ENCODE measurements at regions not wholly inside any gene's neighbourhood (a gene's known extent, or its start where the extent isn't known, plus 50 kb on each side); places are given as distances from the start of the nearest gene placed in this dataset.

DNA sequence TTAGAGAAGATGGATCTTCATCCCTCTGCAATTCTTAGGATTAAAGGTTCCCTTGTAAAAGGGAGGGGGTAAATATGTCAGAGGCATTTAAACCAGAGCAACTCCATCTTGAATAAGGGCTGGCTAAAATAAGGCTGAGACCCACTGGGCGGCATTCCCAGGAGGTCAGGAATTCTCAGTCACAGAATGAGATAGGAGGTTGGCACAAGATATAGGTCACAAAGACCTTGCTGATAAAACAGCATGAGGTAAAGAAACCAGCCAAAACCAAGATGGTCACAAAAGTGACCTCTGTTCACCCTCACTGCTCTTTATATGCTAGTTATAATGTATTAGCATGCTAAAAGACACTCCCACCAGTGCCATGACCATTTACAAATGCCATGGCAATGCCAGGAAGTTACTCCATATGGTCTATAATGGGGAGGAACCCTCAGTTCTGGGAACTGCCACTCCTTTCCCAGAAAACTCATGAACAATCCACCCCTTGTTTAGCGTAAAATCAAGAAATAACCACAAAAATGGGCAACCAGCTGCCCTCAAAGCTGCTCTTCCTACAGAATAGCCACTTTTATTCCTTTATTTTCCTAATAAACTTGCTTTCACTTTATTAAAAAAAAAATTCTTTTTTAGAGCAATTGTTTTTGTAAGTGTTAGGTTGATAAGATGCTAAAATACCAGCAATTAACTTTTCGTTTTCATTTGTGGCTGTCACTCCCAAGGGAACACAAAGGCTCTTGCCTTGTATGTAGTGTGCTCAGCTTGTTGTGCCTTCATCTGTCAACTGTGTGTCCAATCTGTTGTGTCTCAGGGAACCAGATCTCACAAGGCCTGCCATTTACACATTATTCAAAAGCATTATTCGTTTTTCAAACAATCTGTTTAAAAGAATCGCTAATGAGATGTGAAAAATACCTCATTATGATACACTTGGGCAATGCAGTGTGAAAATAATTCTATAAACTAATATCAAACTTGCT lies 205.2 kb upstream of the RGPD4 start:
- Histone ChIP-seq H3K9ac (ENCODE audit: low read length) (no peak overlapping the region), H2AK5ac (ENCODE audit: low read length) (no peak overlapping the region), H3K4me3 (ENCODE audit: low read depth, low read length) (no peak overlapping the region), H3K14ac (ENCODE audit: low read length) (no peak overlapping the region), H3K4me2 (ENCODE audit: low read length) (no peak overlapping the region), H4K91ac (ENCODE audit: low read depth, low read length) (no peak overlapping the region), H3K18ac (ENCODE audit: low read length) (no peak overlapping the region), H3K36me3 (ENCODE audit: control insufficient read depth in 1 of 2, insufficient read depth in 2 of 2, low read length in 2 of 2) (no peaks in the 10 kb centered on the region), H3K79me2 (ENCODE audit: control insufficient read depth, insufficient read depth, low read length, poor library complexity) (no peaks in the 10 kb centered on the region), H2BK120ac (ENCODE audit: insufficient read depth, low read length, poor library complexity) (no peak overlapping the region), H2AFZ (ENCODE audit: insufficient read depth, low read length, poor library complexity) (no peak overlapping the region), H2BK5ac (ENCODE audit: low read depth, low read length, poor library complexity) (no peak overlapping the region), H3K23ac (ENCODE audit: low read length) (no peak overlapping the region), H3K79me1 (ENCODE audit: low read length) (no peaks in the 10 kb centered on the region), H4K8ac (ENCODE audit: low read depth, low read length) (no peak overlapping the region), H3K27me3 (ENCODE audit: insufficient read depth, low read length) (no peaks in the 10 kb centered on the region), H2BK12ac (ENCODE audit: low read length) (no peak overlapping the region), H3K4ac (ENCODE audit: low read depth, low read length) (no peak overlapping the region), H3K4me1 (ENCODE audit: control insufficient read depth in 1 of 2, insufficient read depth in 2 of 2, low read length in 2 of 2) (no peaks in the 10 kb centered on the region), H4K12ac (ENCODE audit: low read depth, low read length) (no peak overlapping the region), H3K27ac (ENCODE audit: low read depth, low read length) (no peak overlapping the region), H3K9me3 (ENCODE audit: insufficient read depth, low read depth, low read length) (no peaks in the 10 kb centered on the region)
- no peak for DNase-seq
- WGBS (ENCODE audit: extremely low coverage, insufficient coverage, insufficient read length), result no CpG with 5 or more reads among the region's 5 CpGs

DNA sequence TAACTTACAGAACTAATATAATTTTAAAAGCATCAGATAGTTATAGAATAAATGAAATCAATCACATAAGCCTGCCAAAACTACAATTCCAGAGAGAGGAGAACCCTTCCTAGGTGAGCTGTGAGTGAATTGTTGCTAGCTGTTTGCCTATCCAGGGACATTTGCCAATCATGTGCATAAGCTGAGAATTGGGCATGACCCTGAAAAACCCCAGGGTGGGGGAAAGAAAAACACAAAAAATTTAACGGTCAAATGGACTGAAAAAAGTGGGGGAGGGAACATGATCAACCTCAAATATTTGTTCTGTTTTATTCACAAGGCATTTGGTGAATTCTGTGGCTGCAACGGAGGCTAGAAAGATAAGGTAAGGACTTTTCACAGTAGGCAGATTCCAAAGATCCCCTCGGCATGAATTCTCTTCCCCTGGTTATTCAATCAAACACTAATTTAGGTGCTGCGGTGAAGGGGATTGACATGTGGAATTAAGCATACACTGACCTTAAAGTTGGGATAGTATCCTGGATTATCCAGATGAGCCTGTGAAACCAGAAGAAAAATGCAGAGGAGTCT lies 203.9 kb upstream of the RGPD4 start:
- no peaks in the 10 kb centered on the region for H3K79me2 ChIP-seq (ENCODE audit: control insufficient read depth, insufficient read depth, low read length, poor library complexity)
- no peak overlapping the region for H2AK5ac ChIP-seq (ENCODE audit: low read length)
- no peaks in the 10 kb centered on the region for H3K4me1 ChIP-seq (ENCODE audit: control insufficient read depth in 1 of 2, insufficient read depth in 2 of 2, low read length in 2 of 2)
- no peak overlapping the region for H4K8ac ChIP-seq (ENCODE audit: low read depth, low read length)
- H2BK12ac ChIP-seq (ENCODE audit: low read length), result no peak overlapping the region
- H3K27me3 ChIP-seq (ENCODE audit: insufficient read depth, low read length), result no peaks in the 10 kb centered on the region
- no peak overlapping the region for H3K23ac ChIP-seq (ENCODE audit: low read length)
- no peak for DNase-seq
- H3K9me3 ChIP-seq (ENCODE audit: insufficient read depth, low read depth, low read length), result no peaks in the 10 kb centered on the region
- H3K4me2 ChIP-seq (ENCODE audit: low read length), result no peak overlapping the region
- no peak overlapping the region for H4K12ac ChIP-seq (ENCODE audit: low read depth, low read length)
- H3K27ac ChIP-seq (ENCODE audit: low read depth, low read length), result no peak overlapping the region
- no peak overlapping the region for H2BK5ac ChIP-seq (ENCODE audit: low read depth, low read length, poor library complexity)
- no peaks in the 10 kb centered on the region for H3K36me3 ChIP-seq (ENCODE audit: control insufficient read depth in 1 of 2, insufficient read depth in 2 of 2, low read length in 2 of 2)
- no peak overlapping the region for H2BK120ac ChIP-seq (ENCODE audit: insufficient read depth, low read length, poor library complexity)
- no peak overlapping the region for H2AFZ ChIP-seq (ENCODE audit: insufficient read depth, low read length, poor library complexity)
- H4K91ac ChIP-seq (ENCODE audit: low read depth, low read length), result no peak overlapping the region
- no peak overlapping the region for H3K4me3 ChIP-seq (ENCODE audit: low read depth, low read length)
- no peak overlapping the region for H3K18ac ChIP-seq (ENCODE audit: low read length)
- WGBS (ENCODE audit: extremely low coverage, insufficient coverage, insufficient read length), result no CpG with 5 or more reads among the region's 4 CpGs
- H3K14ac ChIP-seq (ENCODE audit: low read length), result no peak overlapping the region
- no peaks in the 10 kb centered on the region for H3K79me1 ChIP-seq (ENCODE audit: low read length)
- no peak overlapping the region for H3K4ac ChIP-seq (ENCODE audit: low read depth, low read length)
- no peak overlapping the region for H3K9ac ChIP-seq (ENCODE audit: low read length)

DNA sequence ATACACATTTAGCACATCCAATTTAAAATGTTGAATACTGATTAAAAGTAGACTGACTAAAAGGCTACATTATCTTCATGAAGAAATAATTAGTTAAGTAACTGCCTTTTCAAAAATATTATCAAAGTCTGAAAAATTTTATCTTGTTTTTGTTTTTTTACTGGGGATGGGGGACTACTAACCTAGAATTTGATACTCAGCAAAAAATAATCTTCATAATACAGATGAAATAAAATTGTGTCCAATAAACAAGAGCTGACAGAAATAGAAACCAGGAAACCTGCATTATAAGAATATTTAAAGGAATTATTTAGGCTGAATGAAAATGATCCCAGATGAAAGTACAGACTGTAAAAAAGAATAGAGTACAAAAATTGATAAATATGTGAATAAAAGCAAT lies 200.7 kb upstream of the RGPD4 start:
- no peaks in the 10 kb centered on the region for H3K79me2 ChIP-seq (ENCODE audit: control insufficient read depth, insufficient read depth, low read length, poor library complexity)
- H2BK5ac ChIP-seq (ENCODE audit: low read depth, low read length, poor library complexity), result no peak overlapping the region
- H3K9me3 ChIP-seq (ENCODE audit: insufficient read depth, low read depth, low read length), result no peaks in the 10 kb centered on the region
- H3K79me1 ChIP-seq (ENCODE audit: low read length), result no peaks in the 10 kb centered on the region
- no peak overlapping the region for H3K9ac ChIP-seq (ENCODE audit: low read length)
- no peak overlapping the region for H3K4me3 ChIP-seq (ENCODE audit: low read depth, low read length)
- no peak overlapping the region for H3K23ac ChIP-seq (ENCODE audit: low read length)
- no peak overlapping the region for H3K18ac ChIP-seq (ENCODE audit: low read length)
- H2AFZ ChIP-seq (ENCODE audit: insufficient read depth, low read length, poor library complexity), result no peak overlapping the region
- H3K27me3 ChIP-seq (ENCODE audit: insufficient read depth, low read length), result no peaks in the 10 kb centered on the region
- no peak overlapping the region for H4K91ac ChIP-seq (ENCODE audit: low read depth, low read length)
- no peak overlapping the region for H3K4me2 ChIP-seq (ENCODE audit: low read length)
- H3K27ac ChIP-seq (ENCODE audit: low read depth, low read length), result no peak overlapping the region
- H3K36me3 ChIP-seq (ENCODE audit: control insufficient read depth in 1 of 2, insufficient read depth in 2 of 2, low read length in 2 of 2), result no peaks in the 10 kb centered on the region
- no peak overlapping the region for H3K14ac ChIP-seq (ENCODE audit: low read length)
- no peak overlapping the region for H2BK12ac ChIP-seq (ENCODE audit: low read length)
- no peak overlapping the region for H2BK120ac ChIP-seq (ENCODE audit: insufficient read depth, low read length, poor library complexity)
- no peak overlapping the region for H3K4ac ChIP-seq (ENCODE audit: low read depth, low read length)
- DNase-seq, result no peak
- H3K4me1 ChIP-seq (ENCODE audit: control insufficient read depth in 1 of 2, insufficient read depth in 2 of 2, low read length in 2 of 2), result no peaks in the 10 kb centered on the region
- no peak overlapping the region for H4K12ac ChIP-seq (ENCODE audit: low read depth, low read length)
- H4K8ac ChIP-seq (ENCODE audit: low read depth, low read length), result no peak overlapping the region
- H2AK5ac ChIP-seq (ENCODE audit: low read length), result no peak overlapping the region

DNA sequence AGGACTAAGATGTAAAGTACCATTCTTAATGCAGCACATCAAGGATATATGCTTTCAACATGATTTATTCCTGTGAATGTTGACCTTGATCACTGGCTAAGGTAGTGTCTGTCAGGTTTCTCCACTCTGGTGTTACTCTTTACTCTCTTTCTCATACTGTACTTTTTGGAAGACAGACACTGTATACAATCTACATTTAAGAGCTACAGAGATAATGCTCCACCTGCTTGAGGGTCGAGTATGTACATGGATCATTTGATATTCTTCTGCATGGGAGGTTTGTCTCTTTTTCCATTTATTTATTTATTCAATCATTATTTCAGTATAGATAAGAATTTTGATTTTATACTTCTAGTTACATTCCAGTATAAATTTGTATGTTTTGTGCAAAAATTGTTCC lies 199.5 kb upstream of the RGPD4 start:
- Histone ChIP-seq H3K23ac (ENCODE audit: low read length) (no peak overlapping the region), H3K79me1 (ENCODE audit: low read length) (no peaks in the 10 kb centered on the region), H4K8ac (ENCODE audit: low read depth, low read length) (no peak overlapping the region), H4K12ac (ENCODE audit: low read depth, low read length) (no peak overlapping the region), H3K79me2 (ENCODE audit: control insufficient read depth, insufficient read depth, low read length, poor library complexity) (no peaks in the 10 kb centered on the region), H2AK5ac (ENCODE audit: low read length) (no peak overlapping the region), H3K36me3 (ENCODE audit: control insufficient read depth in 1 of 2, insufficient read depth in 2 of 2, low read length in 2 of 2) (no peaks in the 10 kb centered on the region), H2BK120ac (ENCODE audit: insufficient read depth, low read length, poor library complexity) (no peak overlapping the region), H2BK12ac (ENCODE audit: low read length) (no peak overlapping the region), H3K18ac (ENCODE audit: low read length) (no peak overlapping the region), H4K91ac (ENCODE audit: low read depth, low read length) (no peak overlapping the region), H3K9ac (ENCODE audit: low read length) (no peak overlapping the region), H2BK5ac (ENCODE audit: low read depth, low read length, poor library complexity) (no peak overlapping the region), H3K9me3 (ENCODE audit: insufficient read depth, low read depth, low read length) (no peaks in the 10 kb centered on the region), H3K4me3 (ENCODE audit: low read depth, low read length) (no peak overlapping the region), H3K14ac (ENCODE audit: low read length) (no peak overlapping the region), H3K27me3 (ENCODE audit: insufficient read depth, low read length) (no peaks in the 10 kb centered on the region), H3K4me1 (ENCODE audit: control insufficient read depth in 1 of 2, insufficient read depth in 2 of 2, low read length in 2 of 2) (no peaks in the 10 kb centered on the region), H3K4ac (ENCODE audit: low read depth, low read length) (no peak overlapping the region), H3K27ac (ENCODE audit: low read depth, low read length) (no peak overlapping the region), H3K4me2 (ENCODE audit: low read length) (no peak overlapping the region), H2AFZ (ENCODE audit: insufficient read depth, low read length, poor library complexity) (no peak overlapping the region)
- no peak for DNase-seq
- no CpG with 5 or more reads among the region's 1 CpG for WGBS (ENCODE audit: extremely low coverage, insufficient coverage, insufficient read length)

Measured in trophoblast cell (in vitro differentiated cells and primary cell).